HL-60 (cell line): ENCODE measurements at regions not wholly inside any gene's neighbourhood (a gene's known extent, or its start where the extent isn't known, plus 50 kb on each side); places are given as distances from the start of the nearest gene placed in this dataset.

Source experiments
- DNase-seq, 2 experiments: peaks; one replicate each; pipeline ENCODE4 v3.0.0-alpha.2; 2010 to 2020; ENCODE audit warnings: low read depth in 1 of 2, low spot score in 1 of 2
- H3K27ac ChIP-seq: fragments of 250-450 bp; sonication (Bioruptor Pico); replicated peaks from 2 replicates; pipeline ENCODE4 v1.5.1; 2020; ENCODE audit warnings: mild to moderate bottlenecking, moderate library complexity
- H3K27me3 ChIP-seq: fragments of 250-450 bp; sonication (Bioruptor Pico); 2 replicates; pipeline ENCODE4 v1.5.1; 2021; ENCODE audit warnings: mild to moderate bottlenecking, moderate library complexity; ENCODE audit not compliant: insufficient read depth, poor library complexity, severe bottlenecking
- H3K4me3 ChIP-seq: replicated peaks from 2 replicates; pipeline ENCODE4 v1.5.1; 2011; ENCODE audit warnings: mild to moderate bottlenecking, control low read depth, low read length; ENCODE audit not compliant: insufficient read depth
- GABPA ChIP-seq: IDR thresholded peaks from 2 replicates; pipeline ENCODE4 v1.6.1; 2012; ENCODE audit warnings: low read depth
- POLR2AphosphoS5 ChIP-seq: IDR thresholded peaks from 2 replicates; pipeline ENCODE4 v1.6.1; 2012; ENCODE audit warnings: low read depth
- SPI1 ChIP-seq: IDR thresholded peaks from 2 replicates; pipeline ENCODE4 v1.6.1; 2012; ENCODE audit warnings: low read depth, mild to moderate bottlenecking, borderline replicate concordance
- TF ChIP-seq, protein P1 (sequence below): IDR thresholded peaks from 2 replicates; pipeline ENCODE4 v1.6.1; 2012; ENCODE audit warnings: low read depth; ENCODE audit not compliant: insufficient replicate concordance
- TF ChIP-seq, protein P2 (sequence below): IDR thresholded peaks from one replicate; pipeline ENCODE4 v1.5.1; 2011; ENCODE audit warnings: low read length, control low read depth, inconsistent platforms; ENCODE audit not compliant: insufficient read depth

DNA sequence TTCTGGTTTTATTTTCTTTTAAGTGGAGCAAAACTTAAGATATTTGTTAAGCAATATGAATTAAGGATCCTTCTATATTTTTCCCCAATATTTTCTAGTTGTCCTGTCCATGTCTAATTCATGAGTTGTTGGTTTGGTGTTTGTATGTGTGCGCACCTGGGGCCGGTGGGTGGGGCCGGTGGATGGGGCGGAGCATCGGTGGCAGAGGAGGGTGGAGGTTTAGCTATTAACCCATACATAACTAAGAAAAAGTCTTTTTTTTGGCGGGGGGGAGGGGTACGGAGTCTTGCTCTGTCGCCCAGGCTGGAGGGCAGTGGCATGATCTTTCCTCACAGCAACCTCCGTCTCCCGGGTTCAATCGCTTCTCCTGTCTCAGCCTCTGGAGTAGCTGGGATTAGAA lies 489.8 kb downstream of the PDGFC start:
- H3K4me3 ChIP-seq = no peak overlapping the region
- no peak for DNase-seq
- TF ChIP-seq SPI1 (no peak), GABPA (no peak), POLR2AphosphoS5 (no peak)
- TF ChIP-seq, protein P1, sequence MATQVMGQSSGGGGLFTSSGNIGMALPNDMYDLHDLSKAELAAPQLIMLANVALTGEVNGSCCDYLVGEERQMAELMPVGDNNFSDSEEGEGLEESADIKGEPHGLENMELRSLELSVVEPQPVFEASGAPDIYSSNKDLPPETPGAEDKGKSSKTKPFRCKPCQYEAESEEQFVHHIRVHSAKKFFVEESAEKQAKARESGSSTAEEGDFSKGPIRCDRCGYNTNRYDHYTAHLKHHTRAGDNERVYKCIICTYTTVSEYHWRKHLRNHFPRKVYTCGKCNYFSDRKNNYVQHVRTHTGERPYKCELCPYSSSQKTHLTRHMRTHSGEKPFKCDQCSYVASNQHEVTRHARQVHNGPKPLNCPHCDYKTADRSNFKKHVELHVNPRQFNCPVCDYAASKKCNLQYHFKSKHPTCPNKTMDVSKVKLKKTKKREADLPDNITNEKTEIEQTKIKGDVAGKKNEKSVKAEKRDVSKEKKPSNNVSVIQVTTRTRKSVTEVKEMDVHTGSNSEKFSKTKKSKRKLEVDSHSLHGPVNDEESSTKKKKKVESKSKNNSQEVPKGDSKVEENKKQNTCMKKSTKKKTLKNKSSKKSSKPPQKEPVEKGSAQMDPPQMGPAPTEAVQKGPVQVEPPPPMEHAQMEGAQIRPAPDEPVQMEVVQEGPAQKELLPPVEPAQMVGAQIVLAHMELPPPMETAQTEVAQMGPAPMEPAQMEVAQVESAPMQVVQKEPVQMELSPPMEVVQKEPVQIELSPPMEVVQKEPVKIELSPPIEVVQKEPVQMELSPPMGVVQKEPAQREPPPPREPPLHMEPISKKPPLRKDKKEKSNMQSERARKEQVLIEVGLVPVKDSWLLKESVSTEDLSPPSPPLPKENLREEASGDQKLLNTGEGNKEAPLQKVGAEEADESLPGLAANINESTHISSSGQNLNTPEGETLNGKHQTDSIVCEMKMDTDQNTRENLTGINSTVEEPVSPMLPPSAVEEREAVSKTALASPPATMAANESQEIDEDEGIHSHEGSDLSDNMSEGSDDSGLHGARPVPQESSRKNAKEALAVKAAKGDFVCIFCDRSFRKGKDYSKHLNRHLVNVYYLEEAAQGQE = no peak
- TF ChIP-seq, protein P2, sequence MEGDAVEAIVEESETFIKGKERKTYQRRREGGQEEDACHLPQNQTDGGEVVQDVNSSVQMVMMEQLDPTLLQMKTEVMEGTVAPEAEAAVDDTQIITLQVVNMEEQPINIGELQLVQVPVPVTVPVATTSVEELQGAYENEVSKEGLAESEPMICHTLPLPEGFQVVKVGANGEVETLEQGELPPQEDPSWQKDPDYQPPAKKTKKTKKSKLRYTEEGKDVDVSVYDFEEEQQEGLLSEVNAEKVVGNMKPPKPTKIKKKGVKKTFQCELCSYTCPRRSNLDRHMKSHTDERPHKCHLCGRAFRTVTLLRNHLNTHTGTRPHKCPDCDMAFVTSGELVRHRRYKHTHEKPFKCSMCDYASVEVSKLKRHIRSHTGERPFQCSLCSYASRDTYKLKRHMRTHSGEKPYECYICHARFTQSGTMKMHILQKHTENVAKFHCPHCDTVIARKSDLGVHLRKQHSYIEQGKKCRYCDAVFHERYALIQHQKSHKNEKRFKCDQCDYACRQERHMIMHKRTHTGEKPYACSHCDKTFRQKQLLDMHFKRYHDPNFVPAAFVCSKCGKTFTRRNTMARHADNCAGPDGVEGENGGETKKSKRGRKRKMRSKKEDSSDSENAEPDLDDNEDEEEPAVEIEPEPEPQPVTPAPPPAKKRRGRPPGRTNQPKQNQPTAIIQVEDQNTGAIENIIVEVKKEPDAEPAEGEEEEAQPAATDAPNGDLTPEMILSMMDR = no peak
- H3K27ac ChIP-seq = no peak overlapping the region
- H3K27me3 ChIP-seq = no peaks in the 10 kb centered on the region

DNA sequence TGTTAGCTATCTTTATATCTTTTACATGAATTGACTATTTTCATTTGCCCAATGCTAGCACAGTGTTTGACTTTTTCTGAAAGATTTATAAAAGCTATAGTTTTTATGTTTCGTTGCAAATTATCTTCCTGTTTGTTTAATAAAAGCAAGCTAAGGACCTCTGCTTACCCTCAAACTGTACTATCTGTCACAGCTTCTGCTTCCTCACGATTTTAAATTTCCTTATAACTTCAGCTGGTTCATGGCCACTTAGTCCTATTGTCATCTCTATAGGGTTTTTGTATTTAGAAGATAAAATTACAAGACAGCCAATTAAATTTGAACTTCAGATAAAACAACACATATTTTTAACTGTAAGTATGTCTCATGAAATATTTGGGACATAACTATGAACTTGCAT lies 494.0 kb downstream of the PDGFC start:
- Histone ChIP-seq H3K27ac (no peak overlapping the region), H3K4me3 (no peak overlapping the region), H3K27me3 (no peaks in the 10 kb centered on the region)
- DNase-seq = no peak
- TF ChIP-seq POLR2AphosphoS5 (no peak), GABPA (no peak), SPI1 (no peak)
- TF ChIP-seq, protein P2 = no peak
- TF ChIP-seq, protein P1 = no peak

DNA sequence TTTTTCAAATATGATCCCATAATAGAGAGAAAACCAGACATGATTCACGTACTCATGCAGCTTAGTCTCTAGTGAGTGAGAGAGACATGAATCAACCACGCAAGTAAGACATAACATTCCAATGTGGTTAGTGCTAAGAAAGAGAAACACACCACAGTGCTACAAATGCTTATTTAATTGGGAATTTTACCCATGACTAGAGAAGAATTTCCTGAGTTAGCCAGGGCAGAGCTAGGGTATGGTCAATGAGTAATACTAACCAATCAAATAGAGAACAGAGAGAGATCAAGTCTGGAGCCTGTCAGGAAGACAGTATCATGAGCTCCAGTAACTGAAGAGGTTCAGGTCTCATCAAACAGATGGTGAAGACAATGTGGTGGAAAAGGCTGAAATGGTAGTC lies 495.2 kb downstream of the PDGFC start:
- TF ChIP-seq SPI1 (no peak), POLR2AphosphoS5 (no peak), GABPA (no peak)
- TF ChIP-seq, protein P1 = no peak
- TF ChIP-seq, protein P2 = no peak
- no peak for DNase-seq
- no peaks in the 10 kb centered on the region for H3K27me3 ChIP-seq
- H3K27ac ChIP-seq = no peak overlapping the region
- no peak overlapping the region for H3K4me3 ChIP-seq
